ENCODE measurements at regions not wholly inside any gene's neighbourhood (a gene's known extent, or its start where the extent isn't known, plus 50 kb on each side); places are given as distances from the start of the nearest gene placed in this dataset.
"Not testable (repeated sequence)": the region's sequence is repeated elsewhere in the genome, so short reads cannot be mapped to it uniquely, and the experiment has no call there.

- not testable (repeated sequence) for DNase-seq
Measured at GRCh38 chr15:26244782-26245181, 381.7 kb upstream of the ATP10A start.

GRCh38 chr15:26243382-26243781 lies 380.3 kb upstream of the ATP10A start:
- DNase-seq: no peak

DNA sequence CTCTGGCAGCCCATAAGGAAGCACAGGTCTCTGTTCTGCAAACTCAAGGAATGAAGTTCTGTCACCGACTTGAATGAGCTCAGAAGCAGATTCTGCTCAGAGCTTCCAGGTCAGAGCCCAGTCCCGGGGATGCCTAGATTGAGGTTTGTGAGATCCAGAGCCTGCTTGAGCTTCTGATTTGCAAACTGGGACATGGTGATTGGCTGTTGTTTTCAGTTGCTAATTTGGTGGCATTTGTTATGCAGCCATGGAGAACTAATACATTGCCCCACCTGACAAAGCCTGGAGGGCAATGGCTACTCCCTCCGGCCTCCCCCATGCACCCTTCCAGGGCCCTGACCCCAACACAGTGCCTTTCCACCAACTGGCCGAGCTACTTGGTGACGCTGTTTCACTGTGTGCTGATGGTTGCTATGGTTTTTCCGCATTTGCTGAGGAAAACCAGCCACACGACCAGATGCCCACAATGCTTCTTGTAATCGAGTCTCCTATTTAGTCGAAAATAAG lies 379.5 kb upstream of the ATP10A start:
- no peak for DNase-seq

DNA sequence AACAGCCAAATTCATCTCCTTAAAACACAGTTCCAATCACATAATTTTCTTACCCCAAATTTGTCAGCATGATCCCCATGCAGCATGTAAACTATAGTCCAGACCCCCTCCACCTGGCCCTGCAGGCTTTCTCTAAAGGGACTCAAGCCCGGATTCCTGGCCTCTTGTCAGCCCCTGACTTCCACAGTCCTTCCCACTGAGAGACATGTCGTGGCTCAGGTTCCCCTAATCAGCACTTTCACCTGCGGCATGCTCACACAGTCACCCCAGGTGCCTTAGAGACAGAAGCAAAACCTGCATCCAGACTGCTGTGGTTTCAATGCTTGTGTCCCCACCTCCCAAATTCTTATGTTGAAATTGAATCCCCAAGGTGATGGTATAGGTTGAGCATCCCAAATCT lies 372.7 kb upstream of the ATP10A start:
- DNase-seq: no peak

GRCh38 chr15:26234976-26235767 lies 372.0 kb upstream of the ATP10A start:
- DNase-seq: no peak

DNA sequence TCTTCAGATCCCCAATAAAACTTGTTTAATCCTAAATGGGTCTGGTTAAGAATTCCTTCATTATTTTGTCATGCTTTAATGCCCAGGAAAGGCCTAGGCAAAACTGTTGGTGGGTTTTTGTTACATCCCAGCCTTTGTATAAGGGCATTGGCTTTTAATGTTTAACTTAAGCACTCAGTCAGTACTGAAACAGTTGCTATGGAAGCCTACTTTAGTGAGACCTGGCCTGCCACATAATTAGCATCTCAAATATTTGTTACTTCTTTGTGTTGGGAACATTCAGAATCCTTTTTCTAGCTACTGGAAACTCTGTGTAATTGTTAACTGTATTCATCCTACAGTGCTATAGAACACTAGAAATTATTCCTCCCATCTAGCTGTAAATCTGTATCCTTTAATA lies 369.6 kb upstream of the ATP10A start:
- no peak for DNase-seq

DNA sequence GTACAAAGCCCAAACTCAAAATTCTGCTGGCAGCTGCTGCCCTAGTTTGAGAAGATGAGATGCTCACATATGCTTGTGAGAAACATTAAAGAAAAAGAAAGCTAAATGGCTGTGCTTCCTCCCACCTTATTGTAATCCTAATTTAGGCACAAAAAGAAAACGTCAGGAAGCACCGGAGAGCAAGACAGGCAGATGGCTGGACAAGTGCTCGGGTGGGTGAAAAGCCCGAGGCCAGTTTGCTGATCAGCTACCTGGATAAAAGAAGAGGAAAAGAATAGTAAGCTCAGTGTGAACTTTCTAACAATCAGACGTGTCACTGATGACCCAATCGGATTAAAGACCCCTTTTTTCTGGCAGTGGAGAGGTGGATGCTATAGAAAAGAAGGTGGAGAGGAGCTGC lies 368.0 kb upstream of the ATP10A start:
- DNase-seq: no peak

DNA sequence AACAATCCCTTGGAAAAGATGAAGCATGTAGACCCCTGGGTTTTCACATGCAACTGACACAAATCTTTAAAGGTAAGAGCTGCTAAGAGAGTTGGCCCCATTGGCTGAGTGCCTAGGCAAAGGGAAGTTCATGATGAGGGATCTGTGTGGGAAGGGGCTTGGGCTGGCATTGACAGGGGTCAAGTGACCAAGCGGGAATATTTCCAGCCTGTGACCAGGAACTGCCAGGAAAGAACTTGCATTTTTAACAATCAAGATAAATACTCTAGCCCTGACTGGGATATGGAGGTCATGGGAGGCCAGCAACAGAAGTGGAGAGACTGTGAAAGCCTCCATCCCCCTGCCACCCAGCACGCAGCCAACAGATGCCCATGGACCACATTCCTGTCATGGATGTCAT lies 361.1 kb upstream of the ATP10A start:
- DNase-seq: no peak

- DNase-seq: no peak
Measured at GRCh38 chr15:26223720-26224119, 360.6 kb upstream of the ATP10A start.

DNA sequence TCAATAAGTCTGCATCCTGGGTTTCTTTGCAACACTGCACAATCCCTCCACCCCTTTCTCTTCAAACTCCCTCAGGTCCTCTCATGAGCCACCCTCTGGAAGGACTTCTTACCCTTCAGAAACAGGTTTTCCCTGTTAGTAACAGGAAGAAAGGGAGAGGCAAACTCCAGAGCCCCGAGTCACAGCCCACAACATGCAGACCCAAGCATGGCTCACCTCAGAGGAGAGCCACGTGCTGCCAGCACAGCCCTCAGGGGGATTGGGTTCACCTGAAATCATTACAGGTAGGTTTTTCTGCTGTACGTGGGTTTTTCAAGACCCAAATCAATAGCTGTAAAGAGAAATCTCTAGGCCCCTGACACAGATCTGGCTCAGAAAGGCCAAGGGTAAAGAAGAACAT lies 359.7 kb upstream of the ATP10A start:
- DNase-seq: no peak

- not testable (repeated sequence) for DNase-seq
Measured at GRCh38 chr15:26217043-26217442, 353.9 kb upstream of the ATP10A start.

GRCh38 chr15:26214290-26214689 lies 351.2 kb upstream of the ATP10A start:
- no peak for DNase-seq

- DNase-seq: no peak
Measured at GRCh38 chr15:26213427-26213826, 350.3 kb upstream of the ATP10A start.

DNA sequence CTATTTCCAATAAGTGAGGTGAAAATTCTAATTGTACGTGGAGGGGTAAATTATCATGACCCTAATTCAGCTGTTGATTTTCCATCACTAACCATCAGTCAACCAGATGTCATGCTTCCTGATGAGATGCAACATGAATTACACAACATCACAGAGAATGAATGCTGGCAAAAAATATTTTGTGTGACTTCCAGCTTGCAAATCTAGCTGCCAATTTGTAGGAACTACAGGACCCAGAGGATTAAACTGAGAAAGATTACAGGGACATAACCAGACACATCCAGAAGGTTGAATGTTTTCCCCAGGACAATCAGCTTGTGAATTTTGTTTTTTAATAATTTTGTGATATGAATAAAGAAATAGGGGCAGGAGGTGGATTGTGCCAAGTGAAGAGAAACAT lies 349.0 kb upstream of the ATP10A start:
- DNase-seq: no peak

DNA sequence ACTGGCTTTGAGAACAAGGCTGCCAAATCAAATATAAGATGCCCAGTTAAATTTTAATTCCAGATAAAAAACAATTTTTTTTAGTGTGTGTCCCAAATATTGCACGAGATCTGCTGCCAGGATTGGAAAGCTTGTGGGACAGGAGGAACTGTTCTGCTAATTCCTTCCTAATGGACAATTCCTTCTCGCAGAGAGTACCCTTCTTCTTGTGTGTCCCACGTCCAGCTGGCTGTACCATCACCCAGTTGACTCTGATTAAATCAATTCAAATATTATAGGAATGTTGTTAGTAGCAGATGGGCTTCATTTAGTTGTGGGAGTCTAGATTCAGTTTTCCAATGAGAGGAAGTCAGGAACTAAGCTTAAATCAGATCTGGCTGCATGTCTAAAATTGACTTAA lies 347.9 kb upstream of the ATP10A start:
- no peak for DNase-seq

- no peak for DNase-seq
Measured at GRCh38 chr15:26201177-26201858, 338.2 kb upstream of the ATP10A start.

GRCh38 chr15:26200427-26200826 lies 337.3 kb upstream of the ATP10A start:
- no peak for DNase-seq

DNA sequence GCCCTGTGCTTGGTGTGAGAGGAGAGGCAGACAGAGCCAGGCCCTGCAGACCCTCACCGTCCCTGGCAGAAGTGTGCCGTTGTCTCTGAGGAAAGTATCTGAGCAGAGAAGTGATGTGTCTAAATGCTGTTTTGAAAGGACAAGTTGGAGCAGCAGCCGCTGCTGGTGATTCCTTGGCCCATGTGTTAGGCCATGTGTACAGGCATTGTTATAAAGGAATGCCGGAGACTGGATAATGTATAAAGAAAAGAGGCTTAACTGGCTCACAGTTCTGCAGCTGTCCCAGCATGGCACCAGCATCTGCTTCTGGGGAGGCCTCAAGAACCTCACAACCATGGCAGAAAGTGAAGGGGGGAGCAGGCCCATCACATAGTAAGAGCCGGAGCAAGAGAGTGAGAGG lies 334.6 kb upstream of the ATP10A start:
- DNase-seq: peak; percentile 66

GRCh38 chr15:26197060-26197459 lies 333.9 kb upstream of the ATP10A start:
- DNase-seq: no peak

- no peak for DNase-seq
Measured at GRCh38 chr15:26191193-26191592, 328.1 kb upstream of the ATP10A start.

DNA sequence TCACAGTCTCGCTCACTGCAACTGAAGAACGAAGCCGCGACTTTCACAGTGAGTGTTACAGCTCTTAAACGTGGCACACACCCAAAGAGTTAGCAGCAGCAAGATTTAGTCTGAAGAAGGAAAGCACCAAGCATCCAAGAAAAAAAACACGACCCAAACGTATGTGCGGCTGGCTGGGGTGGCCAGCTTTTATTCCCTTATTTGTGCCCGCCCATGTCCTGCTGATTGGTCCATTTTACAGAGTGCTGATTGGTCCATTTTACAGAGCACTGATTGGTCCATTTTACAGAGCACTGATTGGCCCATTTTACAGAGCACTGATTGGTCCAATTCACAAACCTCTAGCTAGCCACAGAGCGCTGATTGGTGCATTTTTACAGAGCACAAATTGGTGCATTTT lies 323.0 kb upstream of the ATP10A start:
- not testable (repeated sequence) for DNase-seq

DNA sequence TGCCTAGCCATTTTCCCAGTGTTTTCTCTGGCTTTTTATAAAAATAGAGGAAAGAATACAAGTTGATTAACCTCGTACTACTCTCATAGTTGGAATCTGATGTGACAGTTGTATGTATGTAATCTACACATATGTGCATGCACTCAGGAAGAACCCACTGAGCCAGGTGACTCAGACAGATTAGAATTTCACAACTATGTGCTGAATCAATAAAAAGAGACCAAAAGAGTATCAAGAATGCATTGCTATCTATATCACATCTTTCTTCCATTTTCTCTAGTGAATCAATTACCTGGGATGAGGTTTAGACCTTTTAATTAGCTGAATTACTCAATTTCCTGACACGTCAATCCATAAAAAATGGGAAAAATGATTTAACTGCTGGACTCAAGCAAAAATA lies 319.3 kb upstream of the ATP10A start:
- no peak for DNase-seq

DNA sequence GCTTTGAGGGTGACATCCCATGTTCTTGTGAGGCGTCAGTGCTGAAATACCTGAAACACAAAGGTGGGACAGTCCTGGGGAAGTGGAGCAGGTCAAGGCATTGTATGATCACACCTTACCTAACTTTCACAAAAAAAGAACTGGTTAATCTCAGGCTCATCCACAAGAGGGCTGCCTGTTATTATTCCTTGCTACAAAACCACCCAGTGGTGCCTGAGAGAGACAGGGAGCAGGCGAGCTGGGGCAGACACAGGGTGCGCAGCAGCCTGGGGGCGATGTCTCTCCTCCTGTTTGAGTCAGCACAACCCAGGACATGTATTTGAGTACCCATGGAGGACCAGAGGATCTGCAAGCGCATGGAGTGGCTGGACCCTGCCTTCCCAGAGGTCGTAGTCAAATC lies 316.8 kb upstream of the ATP10A start:
- no peak for DNase-seq

GRCh38 chr15:26178640-26179220 lies 315.6 kb upstream of the ATP10A start:
- DNase-seq: no peak
